ENCODE measurements at regions not wholly inside any gene's neighbourhood (a gene's known extent, or its start where the extent isn't known, plus 50 kb on each side); places are given as distances from the start of the nearest gene placed in this dataset.

DNA sequence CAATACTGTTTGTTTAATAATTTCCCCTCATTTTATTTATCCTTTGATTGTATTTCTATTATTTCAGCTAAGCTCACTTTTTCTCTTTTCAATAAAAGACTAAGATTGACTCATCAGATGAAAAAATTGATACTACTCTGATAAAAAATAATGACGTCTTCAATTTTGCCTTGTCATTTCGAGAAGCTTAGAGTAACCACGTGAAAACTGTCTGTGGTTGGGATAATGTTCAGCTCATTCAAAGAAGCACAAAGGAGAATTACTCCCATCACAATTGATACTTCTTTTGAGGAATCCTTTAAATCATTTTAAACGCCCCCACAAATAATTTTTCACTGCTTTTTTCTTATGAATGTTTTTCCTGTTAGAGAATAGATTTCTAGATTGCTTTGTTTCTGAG lies 318.7 kb upstream of the SLITRK1 start:
- TF ChIP-seq, protein P1, sequence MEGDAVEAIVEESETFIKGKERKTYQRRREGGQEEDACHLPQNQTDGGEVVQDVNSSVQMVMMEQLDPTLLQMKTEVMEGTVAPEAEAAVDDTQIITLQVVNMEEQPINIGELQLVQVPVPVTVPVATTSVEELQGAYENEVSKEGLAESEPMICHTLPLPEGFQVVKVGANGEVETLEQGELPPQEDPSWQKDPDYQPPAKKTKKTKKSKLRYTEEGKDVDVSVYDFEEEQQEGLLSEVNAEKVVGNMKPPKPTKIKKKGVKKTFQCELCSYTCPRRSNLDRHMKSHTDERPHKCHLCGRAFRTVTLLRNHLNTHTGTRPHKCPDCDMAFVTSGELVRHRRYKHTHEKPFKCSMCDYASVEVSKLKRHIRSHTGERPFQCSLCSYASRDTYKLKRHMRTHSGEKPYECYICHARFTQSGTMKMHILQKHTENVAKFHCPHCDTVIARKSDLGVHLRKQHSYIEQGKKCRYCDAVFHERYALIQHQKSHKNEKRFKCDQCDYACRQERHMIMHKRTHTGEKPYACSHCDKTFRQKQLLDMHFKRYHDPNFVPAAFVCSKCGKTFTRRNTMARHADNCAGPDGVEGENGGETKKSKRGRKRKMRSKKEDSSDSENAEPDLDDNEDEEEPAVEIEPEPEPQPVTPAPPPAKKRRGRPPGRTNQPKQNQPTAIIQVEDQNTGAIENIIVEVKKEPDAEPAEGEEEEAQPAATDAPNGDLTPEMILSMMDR (IDR thresholded peaks at IDR 0.05), result no peak
- TF ChIP-seq, protein P2, sequence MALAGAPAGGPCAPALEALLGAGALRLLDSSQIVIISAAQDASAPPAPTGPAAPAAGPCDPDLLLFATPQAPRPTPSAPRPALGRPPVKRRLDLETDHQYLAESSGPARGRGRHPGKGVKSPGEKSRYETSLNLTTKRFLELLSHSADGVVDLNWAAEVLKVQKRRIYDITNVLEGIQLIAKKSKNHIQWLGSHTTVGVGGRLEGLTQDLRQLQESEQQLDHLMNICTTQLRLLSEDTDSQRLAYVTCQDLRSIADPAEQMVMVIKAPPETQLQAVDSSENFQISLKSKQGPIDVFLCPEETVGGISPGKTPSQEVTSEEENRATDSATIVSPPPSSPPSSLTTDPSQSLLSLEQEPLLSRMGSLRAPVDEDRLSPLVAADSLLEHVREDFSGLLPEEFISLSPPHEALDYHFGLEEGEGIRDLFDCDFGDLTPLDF (CRISPR knock-in tag; IDR thresholded peaks at IDR 0.05), result no peak
- TF ChIP-seq, protein P3, sequence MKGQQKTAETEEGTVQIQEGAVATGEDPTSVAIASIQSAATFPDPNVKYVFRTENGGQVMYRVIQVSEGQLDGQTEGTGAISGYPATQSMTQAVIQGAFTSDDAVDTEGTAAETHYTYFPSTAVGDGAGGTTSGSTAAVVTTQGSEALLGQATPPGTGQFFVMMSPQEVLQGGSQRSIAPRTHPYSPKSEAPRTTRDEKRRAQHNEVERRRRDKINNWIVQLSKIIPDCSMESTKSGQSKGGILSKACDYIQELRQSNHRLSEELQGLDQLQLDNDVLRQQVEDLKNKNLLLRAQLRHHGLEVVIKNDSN (CRISPR knock-in tag; IDR thresholded peaks at IDR 0.05), result no peak
- no peak for TF ChIP-seq SP1 (CRISPR knock-in tag; conservative IDR thresholded peaks at IDR 0.05)
- TF ChIP-seq, protein P4, sequence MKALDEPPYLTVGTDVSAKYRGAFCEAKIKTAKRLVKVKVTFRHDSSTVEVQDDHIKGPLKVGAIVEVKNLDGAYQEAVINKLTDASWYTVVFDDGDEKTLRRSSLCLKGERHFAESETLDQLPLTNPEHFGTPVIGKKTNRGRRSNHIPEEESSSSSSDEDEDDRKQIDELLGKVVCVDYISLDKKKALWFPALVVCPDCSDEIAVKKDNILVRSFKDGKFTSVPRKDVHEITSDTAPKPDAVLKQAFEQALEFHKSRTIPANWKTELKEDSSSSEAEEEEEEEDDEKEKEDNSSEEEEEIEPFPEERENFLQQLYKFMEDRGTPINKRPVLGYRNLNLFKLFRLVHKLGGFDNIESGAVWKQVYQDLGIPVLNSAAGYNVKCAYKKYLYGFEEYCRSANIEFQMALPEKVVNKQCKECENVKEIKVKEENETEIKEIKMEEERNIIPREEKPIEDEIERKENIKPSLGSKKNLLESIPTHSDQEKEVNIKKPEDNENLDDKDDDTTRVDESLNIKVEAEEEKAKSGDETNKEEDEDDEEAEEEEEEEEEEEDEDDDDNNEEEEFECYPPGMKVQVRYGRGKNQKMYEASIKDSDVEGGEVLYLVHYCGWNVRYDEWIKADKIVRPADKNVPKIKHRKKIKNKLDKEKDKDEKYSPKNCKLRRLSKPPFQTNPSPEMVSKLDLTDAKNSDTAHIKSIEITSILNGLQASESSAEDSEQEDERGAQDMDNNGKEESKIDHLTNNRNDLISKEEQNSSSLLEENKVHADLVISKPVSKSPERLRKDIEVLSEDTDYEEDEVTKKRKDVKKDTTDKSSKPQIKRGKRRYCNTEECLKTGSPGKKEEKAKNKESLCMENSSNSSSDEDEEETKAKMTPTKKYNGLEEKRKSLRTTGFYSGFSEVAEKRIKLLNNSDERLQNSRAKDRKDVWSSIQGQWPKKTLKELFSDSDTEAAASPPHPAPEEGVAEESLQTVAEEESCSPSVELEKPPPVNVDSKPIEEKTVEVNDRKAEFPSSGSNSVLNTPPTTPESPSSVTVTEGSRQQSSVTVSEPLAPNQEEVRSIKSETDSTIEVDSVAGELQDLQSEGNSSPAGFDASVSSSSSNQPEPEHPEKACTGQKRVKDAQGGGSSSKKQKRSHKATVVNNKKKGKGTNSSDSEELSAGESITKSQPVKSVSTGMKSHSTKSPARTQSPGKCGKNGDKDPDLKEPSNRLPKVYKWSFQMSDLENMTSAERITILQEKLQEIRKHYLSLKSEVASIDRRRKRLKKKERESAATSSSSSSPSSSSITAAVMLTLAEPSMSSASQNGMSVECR (CRISPR knock-in tag; IDR thresholded peaks at IDR 0.05; ENCODE audit: borderline replicate concordance), result no peak
- TF ChIP-seq, protein P5, sequence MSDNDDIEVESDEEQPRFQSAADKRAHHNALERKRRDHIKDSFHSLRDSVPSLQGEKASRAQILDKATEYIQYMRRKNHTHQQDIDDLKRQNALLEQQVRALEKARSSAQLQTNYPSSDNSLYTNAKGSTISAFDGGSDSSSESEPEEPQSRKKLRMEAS (CRISPR knock-in tag; IDR thresholded peaks at IDR 0.05), result no peak
- TF ChIP-seq FOXK1 (CRISPR knock-in tag; IDR thresholded peaks at IDR 0.05), result no peak
- TF ChIP-seq, protein P6, sequence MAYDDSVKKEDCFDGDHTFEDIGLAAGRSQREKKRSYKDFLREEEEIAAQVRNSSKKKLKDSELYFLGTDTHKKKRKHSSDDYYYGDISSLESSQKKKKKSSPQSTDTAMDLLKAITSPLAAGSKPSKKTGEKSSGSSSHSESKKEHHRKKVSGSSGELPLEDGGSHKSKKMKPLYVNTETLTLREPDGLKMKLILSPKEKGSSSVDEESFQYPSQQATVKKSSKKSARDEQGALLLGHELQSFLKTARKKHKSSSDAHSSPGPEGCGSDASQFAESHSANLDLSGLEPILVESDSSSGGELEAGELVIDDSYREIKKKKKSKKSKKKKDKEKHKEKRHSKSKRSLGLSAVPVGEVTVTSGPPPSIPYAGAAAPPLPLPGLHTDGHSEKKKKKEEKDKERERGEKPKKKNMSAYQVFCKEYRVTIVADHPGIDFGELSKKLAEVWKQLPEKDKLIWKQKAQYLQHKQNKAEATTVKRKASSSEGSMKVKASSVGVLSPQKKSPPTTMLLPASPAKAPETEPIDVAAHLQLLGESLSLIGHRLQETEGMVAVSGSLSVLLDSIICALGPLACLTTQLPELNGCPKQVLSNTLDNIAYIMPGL (CRISPR knock-in tag; IDR thresholded peaks at IDR 0.05), result no peak
- TF ChIP-seq CREM (CRISPR knock-in tag; IDR thresholded peaks at IDR 0.05), result no peak
- TF ChIP-seq, protein P7, sequence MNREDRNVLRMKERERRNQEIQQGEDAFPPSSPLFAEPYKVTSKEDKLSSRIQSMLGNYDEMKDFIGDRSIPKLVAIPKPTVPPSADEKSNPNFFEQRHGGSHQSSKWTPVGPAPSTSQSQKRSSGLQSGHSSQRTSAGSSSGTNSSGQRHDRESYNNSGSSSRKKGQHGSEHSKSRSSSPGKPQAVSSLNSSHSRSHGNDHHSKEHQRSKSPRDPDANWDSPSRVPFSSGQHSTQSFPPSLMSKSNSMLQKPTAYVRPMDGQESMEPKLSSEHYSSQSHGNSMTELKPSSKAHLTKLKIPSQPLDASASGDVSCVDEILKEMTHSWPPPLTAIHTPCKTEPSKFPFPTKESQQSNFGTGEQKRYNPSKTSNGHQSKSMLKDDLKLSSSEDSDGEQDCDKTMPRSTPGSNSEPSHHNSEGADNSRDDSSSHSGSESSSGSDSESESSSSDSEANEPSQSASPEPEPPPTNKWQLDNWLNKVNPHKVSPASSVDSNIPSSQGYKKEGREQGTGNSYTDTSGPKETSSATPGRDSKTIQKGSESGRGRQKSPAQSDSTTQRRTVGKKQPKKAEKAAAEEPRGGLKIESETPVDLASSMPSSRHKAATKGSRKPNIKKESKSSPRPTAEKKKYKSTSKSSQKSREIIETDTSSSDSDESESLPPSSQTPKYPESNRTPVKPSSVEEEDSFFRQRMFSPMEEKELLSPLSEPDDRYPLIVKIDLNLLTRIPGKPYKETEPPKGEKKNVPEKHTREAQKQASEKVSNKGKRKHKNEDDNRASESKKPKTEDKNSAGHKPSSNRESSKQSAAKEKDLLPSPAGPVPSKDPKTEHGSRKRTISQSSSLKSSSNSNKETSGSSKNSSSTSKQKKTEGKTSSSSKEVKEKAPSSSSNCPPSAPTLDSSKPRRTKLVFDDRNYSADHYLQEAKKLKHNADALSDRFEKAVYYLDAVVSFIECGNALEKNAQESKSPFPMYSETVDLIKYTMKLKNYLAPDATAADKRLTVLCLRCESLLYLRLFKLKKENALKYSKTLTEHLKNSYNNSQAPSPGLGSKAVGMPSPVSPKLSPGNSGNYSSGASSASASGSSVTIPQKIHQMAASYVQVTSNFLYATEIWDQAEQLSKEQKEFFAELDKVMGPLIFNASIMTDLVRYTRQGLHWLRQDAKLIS (CRISPR knock-in tag; IDR thresholded peaks at IDR 0.05; ENCODE audit: borderline replicate concordance), result no peak
- TF ChIP-seq ZNF263 (CRISPR knock-in tag; IDR thresholded peaks at IDR 0.05; ENCODE audit: low read depth), result no peak
- TF ChIP-seq ZNF138 (CRISPR knock-in tag; conservative IDR thresholded peaks at IDR 0.05), result no peak
- TF ChIP-seq SMAD3 (CRISPR knock-in tag; IDR thresholded peaks at IDR 0.05; ENCODE audit: borderline replicate concordance), result no peak
